Psoas muscle (tissue), 7 donors: ENCODE measurements at regions not wholly inside any gene's neighbourhood (a gene's known extent, or its start where the extent isn't known, plus 50 kb on each side); places are given as distances from the start of the nearest gene placed in this dataset.

Experiments
- ATAC-seq, 4 donors: fragments of 200-7000 bp; cut with Tn5 transposase; one replicate each; pipeline ENCODE4 v1.9.1; 2020; ENCODE audit warnings: moderate library complexity in 3 of 4, mild to moderate bottlenecking in 2 of 4
- DNase-seq, 2 donors: peaks; one replicate each; pipeline ENCODE4 v3.0.0-alpha.2; 2020
- H3K27ac ChIP-seq: fragments of 200-600 bp; one replicate; pipeline ENCODE4 v1.8.0; 2022
- H3K27me3 ChIP-seq, 3 donors: fragments of 200-600 bp in 1 of 3; one replicate each; pipeline versions ENCODE4 v1.6.1 to v1.8.0; 2013 to 2022; ENCODE audit warnings: low read length in 2 of 3, mild to moderate bottlenecking in 2 of 3, moderate library complexity in 1 of 3; ENCODE audit not compliant: insufficient read depth in 3 of 3
- H3K36me3 ChIP-seq, 2 donors: fragments of 200-600 bp in 1 of 2; one replicate each; pipeline versions ENCODE4 v1.6.1 to v1.8.0; 2013 to 2022; ENCODE audit warnings: low read depth in 1 of 2, mild to moderate bottlenecking in 1 of 2, moderate library complexity in 1 of 2; ENCODE audit not compliant: insufficient read depth in 1 of 2
- H3K4me1 ChIP-seq: fragments of 200-600 bp; one replicate; pipeline ENCODE4 v1.8.0; 2022
- H3K4me3 ChIP-seq: fragments of 200-600 bp; one replicate; pipeline ENCODE4 v1.8.0; 2022; ENCODE audit warnings: mild to moderate bottlenecking
- H3K9me3 ChIP-seq: fragments of 200-600 bp; one replicate; pipeline ENCODE4 v1.8.0; 2022
- WGBS, 3 donors: extraction: QIAGEN DNeasy Blood & Tissue Kit; methylation state at CpG; one replicate each; pipeline versions ENCODE4 v1.1.6 to v1.1.7; 2013; 5-methylcytosine and 5-hydroxymethylcytosine counted together
- intact Hi-C, 2 donors: fragments of 100-400 bp; cut with DNase I; formaldehyde crosslinking; loops; one replicate each; pipeline versions ENCODE4 v1.11.0 to v1.14.2; 2022
- TF ChIP-seq, protein P1 (sequence below): fragments of 200-600 bp; IDR thresholded peaks from one replicate; pipeline ENCODE4 v1.8.0; 2022; ENCODE audit warnings: antibody characterized with exemption
- donor health status: healthy with polysubstance abuse.
- donor health status: DM: no; HTN: no; CAD: no; lungs with moderate emphysema.
- donor health status: Bipolar disorder and iron deficiency.
- donor health status: healthy.
- donor health status: DM: yes; HTN: yes; CAD: no.
- donor health status: DM: no; HTN: no; CAD: no.
- donor health status: DM: yes; HTN: yes; CAD: no.

DNA sequence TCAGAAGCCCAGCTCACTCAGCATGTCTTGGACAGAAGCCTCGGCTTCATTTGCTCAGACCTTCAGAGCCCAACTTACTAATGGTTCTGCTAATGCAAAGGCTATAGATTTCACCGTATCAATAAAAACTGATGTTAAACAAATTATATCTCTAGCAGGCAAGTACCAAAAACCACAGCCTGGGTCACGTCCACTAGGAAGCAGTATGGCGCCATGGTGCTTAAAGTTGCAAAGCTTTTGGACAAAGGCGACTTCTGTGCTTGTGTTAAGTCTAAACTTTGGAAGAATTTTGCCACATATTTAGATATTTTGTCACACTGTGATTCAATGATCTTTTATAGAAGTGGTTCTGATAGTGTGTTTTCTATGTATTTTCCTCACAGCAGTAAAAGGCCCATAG is 276.8 kb upstream of the PARD3B start:
- WGBS, 3 donors = 80 to 91% (median 84%) methylated on average over 5 of the region's 5 CpGs
- Histone ChIP-seq H3K27ac (no peak overlapping the region), H3K9me3 (no peaks in the 10 kb centered on the region), H3K36me3 (no peaks in the 10 kb centered on the region), H3K4me3 (no peak overlapping the region), H3K27me3 (peaks cover 0 to 2% (median 0%) of the 10 kb centered on the region in 3 donors), H3K4me1 (peaks cover 6% of the 10 kb centered on the region)
- ATAC-seq (no peak), DNase-seq (no peak)
- TF ChIP-seq, protein P1, sequence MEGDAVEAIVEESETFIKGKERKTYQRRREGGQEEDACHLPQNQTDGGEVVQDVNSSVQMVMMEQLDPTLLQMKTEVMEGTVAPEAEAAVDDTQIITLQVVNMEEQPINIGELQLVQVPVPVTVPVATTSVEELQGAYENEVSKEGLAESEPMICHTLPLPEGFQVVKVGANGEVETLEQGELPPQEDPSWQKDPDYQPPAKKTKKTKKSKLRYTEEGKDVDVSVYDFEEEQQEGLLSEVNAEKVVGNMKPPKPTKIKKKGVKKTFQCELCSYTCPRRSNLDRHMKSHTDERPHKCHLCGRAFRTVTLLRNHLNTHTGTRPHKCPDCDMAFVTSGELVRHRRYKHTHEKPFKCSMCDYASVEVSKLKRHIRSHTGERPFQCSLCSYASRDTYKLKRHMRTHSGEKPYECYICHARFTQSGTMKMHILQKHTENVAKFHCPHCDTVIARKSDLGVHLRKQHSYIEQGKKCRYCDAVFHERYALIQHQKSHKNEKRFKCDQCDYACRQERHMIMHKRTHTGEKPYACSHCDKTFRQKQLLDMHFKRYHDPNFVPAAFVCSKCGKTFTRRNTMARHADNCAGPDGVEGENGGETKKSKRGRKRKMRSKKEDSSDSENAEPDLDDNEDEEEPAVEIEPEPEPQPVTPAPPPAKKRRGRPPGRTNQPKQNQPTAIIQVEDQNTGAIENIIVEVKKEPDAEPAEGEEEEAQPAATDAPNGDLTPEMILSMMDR = no peak
- intact Hi-C loops = no loop called here

DNA sequence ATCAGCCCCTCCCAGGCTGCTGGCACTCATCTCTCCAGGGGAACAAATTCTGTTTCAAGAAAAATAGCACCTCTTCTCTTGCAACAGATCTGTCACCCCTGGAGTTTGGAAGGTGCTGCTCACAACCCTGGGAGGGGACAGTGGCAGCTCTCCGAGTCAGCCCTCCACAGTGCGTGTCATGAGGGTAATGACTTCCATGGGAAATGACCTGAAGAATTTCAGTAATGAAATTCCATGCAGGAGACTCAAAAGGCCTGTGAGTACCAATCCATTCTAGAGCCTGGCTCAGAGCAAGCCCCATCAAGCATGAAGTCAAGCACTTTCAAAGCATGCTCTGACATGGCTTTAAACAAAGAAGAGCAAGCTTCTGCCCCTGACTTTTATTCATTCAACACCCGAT is 276.3 kb upstream of the PARD3B start:
- Histone ChIP-seq H3K27ac (no peak overlapping the region), H3K36me3 (no peaks in the 10 kb centered on the region), H3K4me1 (peaks cover 6% of the 10 kb centered on the region), H3K4me3 (no peak overlapping the region), H3K27me3 (peaks cover 0 to 2% (median 0%) of the 10 kb centered on the region in 3 donors), H3K9me3 (no peaks in the 10 kb centered on the region)
- TF ChIP-seq, protein P1 = no peak
- 75 to 86% (median 79%) methylated on average over 3 of the region's 3 CpGs for WGBS, 3 donors
- ATAC-seq = no peak
- DNase-seq = no peak
- intact Hi-C loops = no loop called here

- no peaks in the 10 kb centered on the region for H3K27me3 ChIP-seq
- H3K27ac ChIP-seq = no peak overlapping the region
- H3K4me3 ChIP-seq = no peak overlapping the region
- intact Hi-C loops = no loop called here
- WGBS, 3 donors = 3 to 14% (median 7%) methylated on average over 3 of the region's 3 CpGs
- peak in 2 of 4 donors; percentile 27 to 44 for ATAC-seq
- TF ChIP-seq, protein P1 = no peak
- H3K4me1 ChIP-seq = peaks cover 6% of the 10 kb centered on the region
- H3K9me3 ChIP-seq = no peaks in the 10 kb centered on the region
- no peaks in the 10 kb centered on the region for H3K36me3 ChIP-seq
- DNase-seq = no peak
Measured at GRCh38 chr2:204272089-204272488, 273.2 kb upstream of the PARD3B start.

DNA sequence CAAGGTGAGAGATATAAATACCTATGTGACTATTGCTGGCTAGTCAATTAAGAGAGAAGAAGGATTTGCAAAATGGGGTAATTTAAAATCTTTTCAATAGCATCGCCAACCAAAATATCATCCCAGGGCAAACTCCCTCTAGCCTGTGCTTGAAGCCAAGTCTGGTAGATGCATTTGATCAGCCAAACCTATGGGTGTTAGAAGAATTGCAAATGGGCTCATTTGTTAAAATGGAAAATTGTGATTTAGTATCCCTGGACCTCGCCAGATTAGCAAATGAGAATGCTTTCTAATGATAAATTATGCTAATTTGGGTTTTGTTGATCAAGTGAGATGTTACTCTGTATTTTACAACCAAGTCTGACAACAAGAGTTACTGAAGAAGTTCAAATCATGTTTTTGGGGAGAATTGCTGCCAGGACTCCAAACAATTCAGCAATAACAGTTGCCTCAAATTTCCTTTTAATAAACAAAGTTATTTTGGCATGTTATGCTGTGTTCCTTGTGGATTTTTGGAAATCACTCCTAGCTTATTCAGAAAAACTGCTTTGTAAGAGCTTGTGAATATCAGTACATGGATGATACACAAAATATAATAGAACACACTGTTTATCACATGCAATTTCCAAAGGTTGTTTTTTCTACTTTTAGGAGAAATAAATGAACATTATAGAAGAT is 272.5 kb upstream of the PARD3B start:
- no peaks in the 10 kb centered on the region for H3K36me3 ChIP-seq
- TF ChIP-seq, protein P1 = no peak
- no peak overlapping the region for H3K4me3 ChIP-seq
- H3K27me3 ChIP-seq = no peaks in the 10 kb centered on the region
- WGBS, 3 donors = 59 to 69% (median 68%) methylated on average over 2 of the region's 2 CpGs
- H3K27ac ChIP-seq = no peak overlapping the region
- intact Hi-C loops = no loop called here
- no peak for ATAC-seq
- DNase-seq = no peak
- H3K9me3 ChIP-seq = no peaks in the 10 kb centered on the region
- H3K4me1 ChIP-seq = peaks cover 6% of the 10 kb centered on the region

DNA sequence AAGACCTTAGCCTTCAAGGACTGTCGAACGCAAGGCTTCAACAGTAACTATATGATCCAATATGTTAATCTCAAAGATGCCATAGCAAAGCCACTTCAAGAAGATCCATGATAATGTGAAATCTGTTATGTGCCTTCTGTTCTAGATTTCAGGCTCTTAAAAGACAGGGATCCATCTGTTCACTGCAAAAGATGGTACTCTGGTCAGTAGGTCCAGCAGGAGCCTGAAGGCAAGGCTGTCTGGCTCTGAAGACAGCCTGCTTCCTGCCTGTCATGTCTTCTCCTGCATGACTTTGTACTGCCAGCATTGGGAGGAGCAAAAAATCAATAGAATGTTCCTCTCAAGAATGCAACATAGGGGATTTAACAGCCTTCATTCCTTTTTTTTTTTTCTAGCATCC is 270.8 kb upstream of the PARD3B start:
- Histone ChIP-seq H3K27me3 (no peaks in the 10 kb centered on the region), H3K4me1 (peaks cover 6% of the 10 kb centered on the region), H3K36me3 (no peaks in the 10 kb centered on the region), H3K9me3 (no peaks in the 10 kb centered on the region), H3K4me3 (no peak overlapping the region), H3K27ac (no peak overlapping the region)
- ATAC-seq (no peak), DNase-seq (no peak)
- WGBS, 3 donors = 96 to 98% (median 97%) methylated on average over 2 of the region's 2 CpGs
- TF ChIP-seq, protein P1 = no peak
- intact Hi-C loops = no loop called here
